HG03354 (cell line): ENCODE measurements at regions not wholly inside any gene's neighbourhood (a gene's known extent, or its start where the extent isn't known, plus 50 kb on each side); places are given as distances from the start of the nearest gene placed in this dataset.
"Not testable (repeated sequence)": the region's sequence is repeated elsewhere in the genome, so short reads cannot be mapped to it uniquely, and the experiment has no call there.

Experiments
- ATAC-seq: cut with Tn5 transposase; IDR thresholded peaks from one replicate; pipeline ENCODE4 v1.9.1; 2021; ENCODE audit warnings: mild to moderate bottlenecking; ENCODE audit not compliant: unreplicated experiment, poor library complexity, severe bottlenecking

DNA sequence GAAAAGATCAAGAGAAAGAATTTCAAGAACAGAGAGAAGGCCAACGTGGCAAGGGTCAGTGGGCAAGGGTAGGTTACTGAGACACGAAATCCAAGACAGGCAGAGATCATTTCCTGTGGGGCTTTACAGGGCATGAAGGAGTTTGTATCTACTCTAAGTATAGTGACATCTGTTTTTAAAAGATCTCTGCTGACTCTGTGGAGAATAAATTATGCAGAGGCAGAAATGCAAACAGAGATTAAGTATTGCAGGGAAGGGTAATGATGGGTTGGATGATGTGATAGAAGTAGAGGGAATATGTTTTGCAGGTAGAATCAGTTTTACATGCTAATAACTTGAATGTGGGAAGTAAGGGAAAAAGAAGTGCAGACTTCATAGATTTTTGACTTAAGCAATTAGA, 243.5 kb downstream of the FRK start:
- ATAC-seq, result no peak

DNA sequence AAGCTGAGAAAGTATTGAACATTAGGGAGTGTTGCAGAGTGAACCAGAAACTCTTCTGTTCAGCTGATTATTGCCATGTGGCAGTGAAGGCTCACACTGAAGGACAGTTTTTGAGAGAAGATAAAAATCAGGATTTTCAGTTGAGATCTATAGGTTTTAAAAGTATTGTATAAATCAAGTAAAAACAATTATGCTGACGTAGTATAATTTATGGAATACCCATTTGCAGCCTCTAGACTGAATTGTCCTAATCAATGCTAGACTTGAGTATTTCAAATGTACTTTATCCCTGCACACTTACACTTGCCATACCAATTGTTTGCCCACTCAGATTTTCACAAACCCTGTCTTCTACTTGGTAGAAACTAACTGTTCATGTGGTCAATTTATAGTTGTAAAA, 245.8 kb downstream of the FRK start:
- ATAC-seq, result no peak

DNA sequence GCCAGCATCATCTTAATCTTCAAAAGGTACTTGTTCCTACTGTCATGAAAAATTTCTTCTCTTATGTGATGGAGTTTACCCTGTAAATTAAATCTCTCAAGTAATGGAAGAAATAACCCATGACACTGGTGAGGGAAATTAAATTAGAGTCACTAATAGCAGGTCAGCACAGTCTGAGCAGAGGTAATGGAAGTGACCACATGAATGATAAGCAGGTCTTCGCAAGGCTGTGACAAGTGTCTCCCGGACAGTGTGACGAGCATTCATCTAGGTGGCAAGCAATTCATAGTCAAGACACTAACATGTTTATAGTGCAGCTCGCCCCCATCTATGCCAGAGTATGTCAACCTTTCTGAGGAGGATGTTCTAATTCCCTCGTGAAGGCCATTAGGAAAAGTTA, 249.2 kb downstream of the FRK start:
- no peak for ATAC-seq

DNA sequence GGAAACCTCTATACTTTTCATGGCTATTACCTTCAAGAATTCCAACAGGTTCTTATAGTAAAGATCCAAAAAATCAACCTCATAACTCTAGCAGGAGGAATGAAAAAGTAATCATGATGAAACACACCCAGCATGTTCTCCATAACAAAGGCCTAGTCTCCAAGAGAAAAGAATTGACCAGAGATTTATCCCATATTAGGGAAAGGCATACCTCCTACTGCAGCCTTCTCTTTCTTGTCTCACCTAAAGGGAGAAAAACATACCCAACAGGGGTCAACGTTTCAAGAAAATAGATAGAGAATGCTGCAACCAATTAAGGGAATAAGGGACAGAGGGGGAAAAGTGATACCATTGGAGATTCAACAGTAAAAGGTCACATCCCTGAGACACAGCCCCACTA, 262.5 kb downstream of the FRK start:
- no peak for ATAC-seq

DNA sequence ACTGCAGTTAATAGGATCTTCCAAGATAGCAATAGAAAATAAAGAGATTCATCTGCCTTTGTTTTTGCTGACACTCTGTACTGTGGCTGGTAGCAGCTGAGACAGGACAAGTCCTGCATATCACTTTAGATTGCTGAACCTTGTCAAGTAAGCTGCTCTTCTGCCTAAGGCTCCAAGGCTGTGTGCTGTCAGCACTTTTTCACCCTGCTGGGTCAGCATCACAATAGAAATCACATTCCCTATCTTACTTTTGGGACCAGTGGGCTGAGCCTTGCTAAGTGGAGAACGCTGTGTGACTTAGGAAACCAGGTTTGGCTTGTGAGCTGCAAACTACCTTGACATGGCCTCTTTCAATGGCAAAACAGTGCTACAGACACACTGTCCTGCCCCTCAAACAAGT, 263.9 kb downstream of the FRK start:
- ATAC-seq, result no peak

DNA sequence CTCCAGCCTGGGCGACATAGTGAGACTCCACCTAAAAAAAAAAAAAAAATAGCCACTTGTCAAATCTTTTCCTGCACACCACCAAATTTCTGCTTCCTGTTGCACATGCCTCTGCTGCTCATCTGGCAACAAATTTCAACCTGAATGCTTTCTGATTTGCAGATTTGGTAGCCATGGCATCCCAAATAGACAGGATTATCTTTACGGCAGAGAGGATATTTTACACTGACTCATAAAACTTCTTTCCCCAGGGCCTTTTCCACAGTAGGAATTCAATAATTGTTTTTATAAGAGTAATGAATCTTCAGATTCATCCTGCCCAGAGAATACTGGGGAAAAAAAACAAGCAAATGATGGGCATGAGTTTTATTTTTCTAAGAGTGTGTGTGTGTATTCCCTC, 264.6 kb downstream of the FRK start:
- ATAC-seq, result no peak

DNA sequence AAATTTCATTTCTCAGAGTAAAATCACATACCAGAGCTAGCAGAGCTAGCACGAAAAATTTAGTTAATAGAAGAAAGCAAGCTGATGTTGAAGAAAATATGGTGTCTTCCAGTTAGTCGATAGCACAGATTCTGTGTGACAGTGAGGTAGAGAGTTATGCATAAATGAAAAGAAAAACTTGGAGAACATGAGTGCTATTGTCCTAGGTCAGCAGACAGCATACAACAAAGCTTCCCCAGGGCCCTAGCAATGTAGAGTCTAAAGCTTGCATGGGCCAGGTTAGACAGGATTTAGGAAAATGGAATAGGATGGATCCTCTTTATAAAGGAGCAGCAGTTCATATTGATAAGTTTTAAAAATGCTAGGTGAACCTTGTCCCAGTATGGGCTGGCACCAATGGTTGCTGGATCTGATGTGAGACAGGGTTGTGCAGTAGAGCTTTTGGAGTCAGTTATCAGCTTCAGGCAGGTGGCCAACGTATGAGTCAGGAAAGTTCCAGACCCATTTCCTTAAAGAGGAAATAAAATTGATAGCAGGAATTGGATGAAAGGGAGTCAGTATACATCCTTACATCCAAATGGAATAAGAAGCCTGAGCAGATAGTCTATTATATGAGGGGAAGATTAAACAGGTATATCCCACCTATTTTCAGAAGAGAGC, 277.2 kb downstream of the FRK start:
- no peak for ATAC-seq

DNA sequence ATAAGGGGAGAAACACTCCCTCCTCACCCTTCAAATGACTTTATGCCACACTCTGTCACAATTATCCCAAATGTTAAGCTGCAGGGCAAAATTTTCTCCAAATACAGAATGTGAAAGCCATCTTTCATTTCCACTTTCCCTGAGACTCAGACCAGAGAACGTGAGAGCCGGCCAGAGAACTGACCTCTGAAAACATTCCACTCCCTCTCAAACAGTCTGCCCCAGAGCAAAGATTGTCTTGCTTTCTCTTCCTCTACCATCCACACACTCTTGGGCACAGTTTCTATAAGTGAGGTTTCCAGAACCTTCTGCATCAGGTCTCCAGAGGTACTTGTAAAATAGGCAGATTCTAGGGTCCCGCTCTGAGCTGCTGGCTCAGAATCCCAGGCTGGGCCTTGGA, 278.1 kb downstream of the FRK start:
- no peak for ATAC-seq

DNA sequence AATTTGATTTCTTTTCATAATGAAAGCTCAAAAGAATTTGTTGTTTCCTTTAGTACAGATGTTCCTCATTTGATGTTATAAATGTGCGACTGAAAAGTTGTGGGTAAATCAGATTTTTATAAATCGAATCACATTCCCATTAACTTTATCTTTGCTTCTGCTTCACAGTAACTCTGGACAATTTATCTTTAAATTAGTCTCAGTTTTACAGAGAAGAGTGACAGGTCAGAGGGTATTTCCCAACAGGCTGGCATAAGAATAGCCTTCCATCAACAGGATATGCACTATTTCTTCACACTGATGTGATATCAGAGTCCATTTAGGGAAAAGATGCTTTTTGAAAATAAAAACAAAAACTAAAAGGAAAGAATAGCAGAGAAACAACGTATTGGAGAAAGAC, 286.9 kb downstream of the FRK start:
- no peak for ATAC-seq

DNA sequence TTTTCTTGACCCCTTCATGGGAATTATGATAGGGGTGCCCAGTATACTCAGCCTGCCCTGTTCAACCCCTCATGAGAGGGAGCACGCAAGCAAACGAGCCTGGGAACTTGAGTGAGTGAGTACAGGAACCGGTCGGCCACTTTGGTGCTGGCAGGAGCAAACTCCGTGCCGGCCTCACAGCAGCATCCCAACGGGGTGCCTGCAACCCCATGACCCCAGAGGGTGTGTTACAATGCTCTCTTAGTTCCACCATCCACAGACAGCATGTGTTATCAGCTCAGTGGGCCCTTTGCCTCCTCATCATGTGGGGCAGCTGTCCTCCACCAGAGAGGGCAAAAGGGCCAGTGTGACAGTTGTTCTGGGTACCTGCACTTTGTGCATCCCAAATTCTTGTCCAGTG, 289.8 kb downstream of the FRK start:
- ATAC-seq, result no peak

DNA sequence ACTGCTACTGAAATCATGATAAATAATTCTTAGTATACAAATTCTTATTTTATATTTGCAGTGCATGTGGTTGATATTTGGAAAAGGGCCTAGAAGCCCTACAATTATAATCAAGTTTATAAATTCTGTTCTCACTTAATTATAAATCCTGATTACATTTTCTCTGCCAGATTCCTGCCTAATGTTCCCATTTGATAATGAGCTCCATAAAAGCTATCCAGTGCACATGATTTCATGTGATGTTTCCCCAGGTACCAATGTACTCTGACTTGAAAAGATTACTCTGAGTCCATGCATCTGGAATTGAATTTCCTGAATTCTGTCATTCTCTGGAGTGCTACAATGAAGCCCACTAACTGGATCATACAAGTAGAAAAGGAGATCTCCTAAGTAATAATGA, 292.2 kb downstream of the FRK start:
- no peak for ATAC-seq

DNA sequence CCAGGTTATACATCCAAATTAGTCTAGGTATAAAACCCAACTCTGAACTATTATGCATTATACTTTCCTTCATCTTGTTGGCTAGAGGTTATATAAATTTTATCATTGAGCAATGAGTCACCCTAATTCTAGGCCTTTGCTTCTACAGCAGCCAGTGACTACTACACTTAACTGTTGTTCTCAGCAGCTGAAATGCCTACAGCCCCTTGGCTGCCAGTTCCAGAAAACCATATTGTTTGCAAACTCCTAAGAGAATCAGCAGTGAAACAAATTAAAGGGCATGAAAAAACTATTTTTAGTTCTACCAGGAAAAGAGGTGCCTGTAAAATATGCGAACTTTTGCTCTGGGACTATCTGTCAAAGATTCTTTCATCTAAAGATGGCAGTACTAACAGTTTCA, 292.8 kb downstream of the FRK start:
- no peak for ATAC-seq

DNA sequence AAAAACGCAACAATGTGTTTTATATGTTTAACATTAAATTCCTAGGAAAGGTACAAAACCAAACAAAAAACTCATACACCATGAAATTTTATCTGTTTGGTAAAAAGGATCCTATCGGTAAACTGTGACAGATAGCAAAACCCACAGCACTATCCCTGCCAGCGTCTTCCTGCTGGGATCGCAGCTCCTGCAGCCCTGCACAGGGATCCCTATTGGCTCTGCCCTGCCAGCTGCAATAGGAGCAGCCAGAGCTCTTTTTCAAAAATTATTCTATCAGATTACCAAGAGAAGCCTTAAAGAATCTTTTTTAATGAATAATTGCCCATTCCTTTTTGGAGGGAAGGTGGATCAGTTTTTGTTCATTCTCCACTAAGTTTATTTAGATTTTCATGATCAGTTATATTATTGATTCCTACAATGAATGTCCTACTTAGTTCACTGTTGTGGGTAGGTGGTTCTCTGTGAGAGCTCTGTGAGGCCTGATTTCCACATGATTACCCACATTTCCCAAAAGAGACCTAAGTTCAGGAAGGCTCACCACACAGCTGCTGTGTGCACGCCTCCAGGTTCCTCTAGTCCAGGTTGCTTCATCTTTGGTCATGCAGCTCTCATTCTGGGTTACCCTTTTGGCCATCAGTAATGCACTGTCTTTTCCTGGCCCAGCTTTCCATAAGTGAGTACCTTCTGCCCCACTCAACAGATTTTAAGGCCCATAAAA, 293.8 kb downstream of the FRK start:
- no peak for ATAC-seq

DNA sequence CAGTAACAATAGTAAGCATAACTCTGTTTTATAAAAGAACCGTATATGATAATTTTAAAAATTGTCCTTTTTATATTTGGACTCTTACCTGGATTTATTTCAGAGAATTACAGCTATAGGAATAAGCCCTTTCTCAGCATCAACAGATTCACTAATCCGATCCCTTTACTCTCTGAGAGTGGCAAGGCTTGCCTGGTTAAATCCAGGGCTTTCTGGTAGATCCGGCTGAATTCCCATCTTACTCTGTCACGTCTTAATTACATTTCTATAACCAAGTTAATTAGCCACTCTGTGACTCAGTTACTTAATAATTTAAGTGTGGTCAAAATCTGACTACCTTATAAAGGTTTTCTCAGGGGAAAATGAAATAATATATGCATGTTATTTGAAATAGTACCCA, 294.7 kb downstream of the FRK start:
- ATAC-seq, result no peak

DNA sequence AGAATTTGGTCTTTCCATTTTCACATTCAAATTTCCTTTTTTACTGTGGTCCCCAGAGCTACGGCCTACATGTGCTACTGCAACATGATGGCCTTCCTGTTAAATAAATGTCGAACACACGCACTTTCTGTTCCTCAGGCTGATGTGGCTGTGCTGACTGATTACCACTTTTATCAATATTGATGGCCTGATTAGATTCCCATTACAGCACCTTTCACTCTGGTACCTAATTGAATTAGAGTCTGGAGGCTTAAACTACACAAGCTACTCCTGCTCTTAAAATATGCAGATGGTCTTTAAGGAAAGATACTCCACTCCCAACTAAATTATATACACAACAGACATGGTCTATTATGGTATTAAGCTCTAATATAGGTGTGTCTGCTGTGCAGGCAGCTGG, 301.6 kb downstream of the FRK start:
- no peak for ATAC-seq

DNA sequence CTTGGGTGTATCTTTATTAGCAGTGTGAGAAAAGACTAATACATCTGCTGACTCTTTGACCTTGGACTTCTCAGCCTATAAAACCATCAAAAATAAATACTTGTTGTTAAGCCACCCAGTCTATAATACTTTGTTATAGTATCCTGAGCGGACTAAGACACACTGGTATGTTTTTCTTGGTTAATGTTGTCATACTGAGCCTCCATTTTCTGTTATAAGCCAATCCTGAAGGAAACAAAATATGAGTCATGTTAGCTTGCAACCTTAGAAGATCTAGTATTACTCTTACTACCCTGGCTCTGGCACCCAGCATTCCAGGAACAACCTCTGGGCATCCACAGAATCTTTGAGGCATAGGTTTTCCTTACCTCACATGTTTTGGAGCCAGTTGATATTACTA, 307.2 kb downstream of the FRK start:
- ATAC-seq, result no peak

DNA sequence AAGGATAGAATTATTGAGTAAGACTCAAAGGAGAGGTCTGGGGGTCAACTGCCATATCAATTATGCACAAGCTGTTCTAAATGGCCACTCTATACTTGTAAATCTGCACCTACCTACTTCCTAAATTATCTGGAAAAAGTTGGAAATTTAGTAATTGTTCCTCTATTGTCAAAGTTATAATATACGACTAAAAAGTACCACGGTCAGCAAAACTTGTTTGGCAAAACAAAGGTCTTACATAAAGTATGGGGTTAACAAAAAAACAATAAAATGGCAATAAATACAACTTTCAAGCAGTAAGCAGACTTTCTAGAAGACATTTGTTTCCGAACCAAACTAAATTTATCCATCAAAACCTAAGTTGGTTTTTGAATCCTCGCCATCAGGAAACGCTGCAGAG, 309.7 kb downstream of the FRK start:
- ATAC-seq, result no peak

DNA sequence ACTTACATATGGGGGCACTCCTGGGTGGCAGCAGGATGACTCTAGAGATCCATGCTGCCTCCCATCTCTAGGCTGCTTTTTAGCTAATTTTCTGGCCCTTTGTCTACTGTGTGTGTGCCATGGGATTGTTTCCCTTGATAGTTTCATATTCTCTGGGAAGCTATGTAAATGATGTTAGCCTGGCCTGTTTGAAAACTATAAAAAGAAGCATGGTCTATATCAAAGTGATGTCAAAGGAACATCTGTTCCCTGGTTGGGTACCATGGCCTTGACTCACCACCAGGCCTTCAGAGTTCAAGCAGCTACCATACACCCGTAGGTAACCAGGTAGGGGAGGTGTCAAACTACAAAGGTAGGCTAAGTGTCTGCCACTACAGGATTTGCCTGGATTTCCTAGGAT, 310.4 kb downstream of the FRK start:
- no peak for ATAC-seq

DNA sequence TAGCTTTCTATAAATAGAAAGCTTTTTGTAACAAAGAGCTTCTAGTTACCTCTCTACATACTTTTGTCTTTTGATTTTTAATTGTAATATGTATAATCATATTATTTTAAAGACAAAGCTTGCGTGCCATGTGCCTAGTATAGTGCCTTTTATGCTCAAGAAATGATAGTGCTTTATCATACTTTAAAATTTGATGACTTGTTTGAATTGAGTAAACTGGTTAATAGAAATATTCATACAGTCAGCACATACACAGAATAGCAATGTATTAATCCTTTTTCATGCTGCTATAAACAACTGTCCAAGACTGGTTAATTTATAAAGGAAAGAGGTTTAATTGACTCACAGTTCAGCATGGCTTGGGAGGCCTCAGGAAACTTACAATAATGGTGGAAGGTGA, 313.0 kb downstream of the FRK start:
- ATAC-seq, result no peak

DNA sequence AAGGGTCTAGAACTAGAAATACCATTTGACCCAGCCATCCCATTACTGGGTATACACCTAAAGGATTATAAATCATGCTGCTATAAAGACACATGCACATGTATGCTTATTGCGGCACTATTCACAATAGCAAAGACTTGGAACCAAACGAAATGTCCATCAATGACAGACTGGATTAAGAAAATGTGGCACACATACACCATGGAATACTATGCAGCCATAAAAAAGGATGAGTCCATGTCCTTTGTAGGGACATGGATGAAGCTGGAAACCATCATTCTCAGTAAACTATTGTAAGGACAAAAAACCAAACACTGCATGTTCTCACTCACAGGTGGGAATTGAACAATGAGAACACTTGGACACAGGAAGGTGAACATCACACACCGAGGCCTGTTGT, 314.1 kb downstream of the FRK start:
- not testable (repeated sequence) for ATAC-seq

DNA sequence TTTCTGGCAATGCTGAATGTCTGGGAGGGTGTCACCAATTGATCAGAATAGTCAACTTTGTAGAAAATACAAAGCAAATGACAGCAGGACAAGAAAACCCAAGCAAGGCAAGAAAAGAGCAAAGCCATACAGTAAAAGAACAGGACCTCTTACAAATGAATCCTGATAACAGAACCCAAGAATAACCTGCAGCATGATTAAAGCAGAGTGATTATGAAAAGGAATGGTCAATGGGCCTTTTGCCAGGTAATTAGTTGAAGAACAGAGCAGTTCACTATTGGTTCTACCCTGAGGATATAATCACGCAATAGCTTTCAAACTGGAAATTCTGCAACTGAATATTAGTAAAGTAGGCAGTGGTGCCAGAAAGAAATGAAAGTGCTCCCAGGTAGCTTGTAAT, 319.8 kb downstream of the FRK start:
- no peak for ATAC-seq

DNA sequence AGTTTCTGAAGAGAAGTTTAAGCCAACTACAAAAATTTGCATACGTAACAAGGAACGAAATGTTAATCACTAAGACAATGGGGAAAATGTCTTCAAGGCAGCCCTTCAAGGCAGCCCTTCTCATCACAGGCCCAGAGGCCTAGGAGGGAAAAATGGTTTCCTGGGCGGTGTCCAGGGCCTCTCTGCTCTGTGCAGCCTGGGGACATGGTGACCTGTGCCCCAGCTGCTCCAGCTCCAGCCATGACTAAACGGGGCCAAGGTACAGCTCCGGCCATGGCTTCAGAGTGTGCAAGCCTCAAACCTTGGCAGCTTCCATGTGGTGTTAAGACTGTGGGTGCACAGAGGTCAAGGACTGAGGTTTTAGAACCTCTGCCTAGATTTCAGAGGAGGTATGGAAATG, 325.1 kb downstream of the FRK start:
- ATAC-seq, result no peak
